ENCODE measurements at regions not wholly inside any gene's neighbourhood (a gene's known extent, or its start where the extent isn't known, plus 50 kb on each side); places are given as distances from the start of the nearest gene placed in this dataset.

DNA sequence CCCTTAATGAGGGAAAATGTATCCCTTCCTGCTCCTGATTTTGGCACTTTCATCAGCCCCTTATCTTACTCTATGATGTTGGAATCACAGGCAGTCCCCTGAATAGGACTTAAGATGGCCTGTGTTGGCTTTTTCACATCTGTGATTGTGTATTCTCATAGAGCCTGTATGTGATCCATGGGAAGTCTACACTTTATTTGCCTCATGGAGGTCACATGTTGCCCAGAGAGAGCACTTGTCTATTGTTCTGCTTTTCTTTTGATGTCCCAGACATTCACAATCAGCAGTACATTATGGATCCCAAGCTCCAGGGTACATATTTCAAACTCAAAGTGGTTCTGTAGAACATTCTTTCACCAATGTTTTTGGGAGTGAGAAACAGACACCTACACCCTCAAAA lies 885.2 kb upstream of the ADGRL2 start:
- no peaks in the 10 kb centered on the region for H3K27me3 ChIP-seq (ENCODE audit: insufficient read depth, poor library complexity, severe bottlenecking)
- H3K27ac ChIP-seq (replicated peaks) = no peak overlapping the region
- no peak overlapping the region for H3K4me3 ChIP-seq (replicated peaks; ENCODE audit: insufficient read depth, low read length)
- TF ChIP-seq GABPA (IDR thresholded peaks at IDR 0.05; ENCODE audit: low read depth) = no peak
- no peak for TF ChIP-seq POLR2AphosphoS5 (IDR thresholded peaks at IDR 0.05; ENCODE audit: low read depth)
- no peak for TF ChIP-seq SPI1 (IDR thresholded peaks at IDR 0.05; ENCODE audit: borderline replicate concordance, low read depth)
- TF ChIP-seq, protein P1, sequence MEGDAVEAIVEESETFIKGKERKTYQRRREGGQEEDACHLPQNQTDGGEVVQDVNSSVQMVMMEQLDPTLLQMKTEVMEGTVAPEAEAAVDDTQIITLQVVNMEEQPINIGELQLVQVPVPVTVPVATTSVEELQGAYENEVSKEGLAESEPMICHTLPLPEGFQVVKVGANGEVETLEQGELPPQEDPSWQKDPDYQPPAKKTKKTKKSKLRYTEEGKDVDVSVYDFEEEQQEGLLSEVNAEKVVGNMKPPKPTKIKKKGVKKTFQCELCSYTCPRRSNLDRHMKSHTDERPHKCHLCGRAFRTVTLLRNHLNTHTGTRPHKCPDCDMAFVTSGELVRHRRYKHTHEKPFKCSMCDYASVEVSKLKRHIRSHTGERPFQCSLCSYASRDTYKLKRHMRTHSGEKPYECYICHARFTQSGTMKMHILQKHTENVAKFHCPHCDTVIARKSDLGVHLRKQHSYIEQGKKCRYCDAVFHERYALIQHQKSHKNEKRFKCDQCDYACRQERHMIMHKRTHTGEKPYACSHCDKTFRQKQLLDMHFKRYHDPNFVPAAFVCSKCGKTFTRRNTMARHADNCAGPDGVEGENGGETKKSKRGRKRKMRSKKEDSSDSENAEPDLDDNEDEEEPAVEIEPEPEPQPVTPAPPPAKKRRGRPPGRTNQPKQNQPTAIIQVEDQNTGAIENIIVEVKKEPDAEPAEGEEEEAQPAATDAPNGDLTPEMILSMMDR (IDR thresholded peaks at IDR 0.05; ENCODE audit: insufficient read depth, low read length) = no peak
- no peak for TF ChIP-seq REST (IDR thresholded peaks at IDR 0.05; ENCODE audit: insufficient replicate concordance, low read depth)
- DNase-seq (ENCODE audit: low read depth in 1 of 2, low spot score in 1 of 2) = no peak

DNA sequence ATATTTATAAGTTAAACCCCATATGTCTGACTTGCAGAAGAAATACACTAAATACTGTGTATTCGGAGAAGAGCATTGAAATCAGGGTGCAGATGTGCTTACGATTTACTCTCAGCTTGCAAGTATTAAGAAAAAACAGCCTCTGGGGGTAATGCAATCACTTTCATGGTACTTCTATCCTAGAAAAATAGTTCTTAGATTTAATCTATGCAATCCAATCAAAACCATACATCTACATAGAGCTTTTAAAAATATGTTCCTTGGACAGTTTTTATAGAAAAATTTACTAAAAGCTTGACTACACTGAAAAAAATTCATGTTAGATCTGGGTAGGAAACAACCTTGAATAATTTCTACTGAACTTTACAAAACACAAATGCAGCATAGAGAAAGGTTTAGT lies 890.3 kb upstream of the ADGRL2 start:
- Histone ChIP-seq H3K27ac (replicated peaks) (no peak overlapping the region), H3K4me3 (replicated peaks; ENCODE audit: insufficient read depth, low read length) (no peak overlapping the region), H3K27me3 (ENCODE audit: insufficient read depth, poor library complexity, severe bottlenecking) (no peaks in the 10 kb centered on the region)
- DNase-seq (ENCODE audit: low read depth in 1 of 2, low spot score in 1 of 2) = no peak
- TF ChIP-seq SPI1 (IDR thresholded peaks at IDR 0.05; ENCODE audit: borderline replicate concordance, low read depth) (no peak), POLR2AphosphoS5 (IDR thresholded peaks at IDR 0.05; ENCODE audit: low read depth) (no peak), REST (IDR thresholded peaks at IDR 0.05; ENCODE audit: insufficient replicate concordance, low read depth) (no peak), GABPA (IDR thresholded peaks at IDR 0.05; ENCODE audit: low read depth) (no peak)
- TF ChIP-seq, protein P1 (IDR thresholded peaks at IDR 0.05; ENCODE audit: insufficient read depth, low read length) = no peak

DNA sequence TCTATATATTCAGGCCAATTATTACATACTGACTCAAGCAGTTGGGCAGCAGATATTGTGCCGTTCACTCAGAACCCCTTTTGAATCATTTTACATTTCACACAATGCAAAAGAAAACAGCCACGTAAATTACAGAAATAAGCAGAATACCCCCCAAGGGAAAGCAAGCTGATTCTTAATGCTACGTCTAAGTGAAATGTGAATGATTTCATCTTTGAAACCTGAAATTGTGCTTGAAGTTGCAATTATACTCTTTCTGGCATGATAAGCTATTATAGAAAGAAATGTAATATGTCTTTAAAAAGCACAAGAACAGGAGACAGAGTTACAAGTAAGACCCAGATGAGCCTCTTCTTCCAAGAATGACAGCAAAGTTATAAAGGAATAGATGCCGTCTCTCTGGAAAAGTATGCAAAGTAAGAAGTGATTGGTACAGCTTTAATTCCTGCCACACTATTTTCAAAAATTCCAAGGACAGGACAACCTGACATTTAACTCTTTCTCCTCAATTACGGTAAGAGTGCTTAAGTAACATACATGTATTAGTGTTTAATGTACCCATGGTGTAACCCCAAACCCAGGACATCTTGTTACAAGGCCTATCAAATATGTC lies 891.5 kb upstream of the ADGRL2 start:
- H3K4me3 ChIP-seq (replicated peaks; ENCODE audit: insufficient read depth, low read length) = no peak overlapping the region
- TF ChIP-seq, protein P1 (IDR thresholded peaks at IDR 0.05; ENCODE audit: insufficient read depth, low read length) = no peak
- no peak for TF ChIP-seq POLR2AphosphoS5 (IDR thresholded peaks at IDR 0.05; ENCODE audit: low read depth)

GRCh38 chr1:80896781-80897356 lies 903.9 kb upstream of the ADGRL2 start:
- no peak for DNase-seq (ENCODE audit: low read depth in 1 of 2, low spot score in 1 of 2)
- no peak for TF ChIP-seq SPI1 (IDR thresholded peaks at IDR 0.05; ENCODE audit: borderline replicate concordance, low read depth)
- TF ChIP-seq GABPA (IDR thresholded peaks at IDR 0.05; ENCODE audit: low read depth) = no peak
- no peak for TF ChIP-seq REST (IDR thresholded peaks at IDR 0.05; ENCODE audit: insufficient replicate concordance, low read depth)
- TF ChIP-seq POLR2AphosphoS5 (IDR thresholded peaks at IDR 0.05; ENCODE audit: low read depth) = no peak
- TF ChIP-seq, protein P1 (IDR thresholded peaks at IDR 0.05; ENCODE audit: insufficient read depth, low read length) = no peak
- no peak overlapping the region for H3K27ac ChIP-seq (replicated peaks)

More for the DNA sequence above, 891.5 kb upstream of the ADGRL2 start:
- no peaks in the 10 kb centered on the region for H3K27me3 ChIP-seq (ENCODE audit: insufficient read depth, poor library complexity, severe bottlenecking)
- no peak overlapping the region for H3K27ac ChIP-seq (replicated peaks)
- no peak for DNase-seq (ENCODE audit: low read depth in 1 of 2, low spot score in 1 of 2)

More at GRCh38 chr1:80896781-80897356, 903.9 kb upstream of the ADGRL2 start:
- H3K4me3 ChIP-seq (replicated peaks; ENCODE audit: insufficient read depth, low read length) = no peak overlapping the region
- no peaks in the 10 kb centered on the region for H3K27me3 ChIP-seq (ENCODE audit: insufficient read depth, poor library complexity, severe bottlenecking)
